GM12878 (cell line): ENCODE measurements at regions not wholly inside any gene's neighbourhood (a gene's known extent, or its start where the extent isn't known, plus 50 kb on each side); places are given as distances from the start of the nearest gene placed in this dataset.

ENCODE experiments used
- ATAC-seq: fragments of 200-7000 bp; cut with Tn5 transposase; 3 replicates; pipeline ENCODE4 v1.9.1; 2020; ENCODE audit warnings: mild to moderate bottlenecking, moderate library complexity
- BruUV-seq: library from RNA; stranded (reverse); fragments of 400-500 nt; replicated peaks from 2 replicates; lab custom pipeline; 2021; lab: Mats Ljungman, UMichigan
- CTCF ChIA-PET: fragments of 300-600 bp; sonication (Branson Sonifier 250); formaldehyde crosslinking; extraction: SDS; loops from one replicate; lab custom pipeline; 2021; ENCODE audit warnings: inconsistent platforms; lab: Yijun Ruan, JAX
- POLR2A ChIA-PET: fragments of 350-600 bp; formaldehyde crosslinking; extraction: SDS; loops from one replicate; lab custom pipeline; 2021; ENCODE audit warnings: inconsistent platforms; lab: Charles Lee
- RAD21 ChIA-PET: fragments of 300-600 bp; sonication (Branson Sonifier 250); formaldehyde crosslinking; loops from one replicate; lab custom pipeline; 2023; ENCODE audit warnings: antibody characterized with exemption; ENCODE audit not compliant: unreplicated experiment; lab: Charles Lee
- SMC1A ChIA-PET: fragments of 300-600 bp; sonication (Branson Sonifier 250); formaldehyde crosslinking; loops from one replicate; lab custom pipeline; 2023; ENCODE audit not compliant: unreplicated experiment, uncharacterized antibody; lab: Charles Lee
- DNase-seq: peaks from one replicate; pipeline ENCODE4 v3.0.0-alpha.2; 2011; ENCODE audit warnings: low read depth, low spot score
- FAIRE-seq: peaks from 3 replicates; lab custom pipeline; 2011; peaks lifted over from hg19 to GRCh38; lab: Jason Lieb, UNC
- H2AFZ ChIP-seq: 2 replicates; pipeline ENCODE4 v1.6.0; 2011; ENCODE audit warnings: low read depth, low read length, control low read depth; ENCODE audit not compliant: control insufficient read depth
- H3K27ac ChIP-seq: 2 replicates; pipeline ENCODE4 v1.5.1; 2011; ENCODE audit warnings: control low read depth; ENCODE audit not compliant: control insufficient read depth, insufficient read depth
- H3K27me3 ChIP-seq, 2 experiments: replicated peaks in 1 of 2; 2 replicates each; pipeline versions ENCODE4 v1.6.0 to v1.6.1; 2011; ENCODE audit warnings: low read length in 1 of 2; ENCODE audit not compliant: control insufficient read depth in 2 of 2, insufficient read depth in 2 of 2
- H3K36me3 ChIP-seq, 2 experiments: 2 replicates each; pipeline ENCODE4 v1.5.1; 2011; ENCODE audit warnings: low read length in 1 of 2; ENCODE audit not compliant: control insufficient read depth in 2 of 2, insufficient read depth in 2 of 2
- H3K4me1 ChIP-seq: 2 replicates; pipeline ENCODE4 v1.6.1; 2011; ENCODE audit warnings: mild to moderate bottlenecking, low read length, moderate library complexity, mixed read lengths; ENCODE audit not compliant: control insufficient read depth, insufficient read depth
- H3K4me2 ChIP-seq: 2 replicates; pipeline ENCODE4 v1.6.0; 2011; ENCODE audit warnings: control low read depth; ENCODE audit not compliant: control insufficient read depth, insufficient read depth
- H3K4me3 ChIP-seq: fragments of 200-600 bp; sonication (generic); 2 replicates; pipeline ENCODE4 v1.5.1; 2016
- H3K79me2 ChIP-seq: 2 replicates; pipeline ENCODE4 v1.6.0; 2011; ENCODE audit warnings: low read length; ENCODE audit not compliant: control insufficient read depth, insufficient read depth
- H3K9ac ChIP-seq: 2 replicates; pipeline ENCODE4 v1.8.0; 2011; ENCODE audit warnings: low read length, control low read depth, mixed read lengths; ENCODE audit not compliant: control insufficient read depth, insufficient read depth
- H3K9me3 ChIP-seq: replicated peaks from 3 replicates; pipeline ENCODE4 v1.5.1; 2011; ENCODE audit warnings: mild to moderate bottlenecking, low read length; ENCODE audit not compliant: control insufficient read depth, insufficient read depth
- H4K20me1 ChIP-seq: 2 replicates; pipeline ENCODE4 v1.6.0; 2011; ENCODE audit not compliant: control insufficient read depth, insufficient read depth
- BHLHE40 ChIP-seq, 2 experiments: fragments of 450-650 bp in 1 of 2; IDR thresholded peaks; 2 replicates each; pipeline ENCODE4 v1.6.1; 2011 to 2017; ENCODE audit warnings: low read depth in 2 of 2, borderline replicate concordance in 1 of 2, improper control_type of control experiment in 1 of 2, low read length in 1 of 2, mild to moderate bottlenecking in 1 of 2
- CEBPB ChIP-seq, 2 experiments: fragments of 150-350 bp in 1 of 2; IDR thresholded peaks; 2 replicates each; pipeline ENCODE4 v1.6.1; 2012 to 2014; ENCODE audit warnings: low read depth in 2 of 2, low read length in 2 of 2, borderline replicate concordance in 1 of 2, inconsistent platforms in 1 of 2
- CHD1 ChIP-seq: IDR thresholded peaks from 2 replicates; pipeline ENCODE4 v1.6.1; 2012; ENCODE audit warnings: low read depth, low read length, improper control_type of control experiment
- ESRRA ChIP-seq: IDR thresholded peaks from 2 replicates; pipeline ENCODE4 v1.6.1; 2012; ENCODE audit warnings: mild to moderate bottlenecking, low read length, improper control_type of control experiment
- NBN ChIP-seq: fragments of 450-650 bp; IDR thresholded peaks from 2 replicates; pipeline ENCODE4 v1.6.1; 2016
- PAX5 ChIP-seq: IDR thresholded peaks from 2 replicates; pipeline ENCODE4 v1.6.1; 2011; ENCODE audit warnings: low read depth, low read length, borderline replicate concordance
- POLR2AphosphoS2 ChIP-seq: IDR thresholded peaks from 2 replicates; pipeline ENCODE4 v1.6.1; 2011; ENCODE audit warnings: low read depth, mild to moderate bottlenecking, low read length, improper control_type of control experiment, moderate library complexity
- SREBF1 ChIP-seq: IDR thresholded peaks from 2 replicates; pipeline ENCODE4 v1.6.1; 2012; ENCODE audit warnings: mild to moderate bottlenecking, low read length
- TARDBP ChIP-seq: IDR thresholded peaks from 2 replicates; pipeline ENCODE4 v1.6.1; 2016; ENCODE audit warnings: borderline replicate concordance
- TCF3 ChIP-seq: IDR thresholded peaks from 2 replicates; pipeline ENCODE4 v1.6.1; 2012; ENCODE audit warnings: low read depth, mild to moderate bottlenecking, low read length, borderline replicate concordance; ENCODE audit not compliant: insufficient read depth
- ZNF217 ChIP-seq: fragments of 450-650 bp; IDR thresholded peaks from 2 replicates; pipeline ENCODE4 v1.6.1; 2017; ENCODE audit warnings: antibody characterized with exemption, mild to moderate bottlenecking
- ZNF622 ChIP-seq: fragments of 450-650 bp; IDR thresholded peaks from 2 replicates; pipeline ENCODE4 v1.6.1; 2017; ENCODE audit warnings: mild to moderate bottlenecking, inconsistent platforms
- WGBS: methylation state at CpG from one replicate; pipeline ENCODE4 v1.1.6; 2016; ENCODE audit warnings: low lambda C conversion rate; ENCODE audit not compliant: insufficient replicate concordance, insufficient coverage; ENCODE audit errors: missing lambda C conversion rate; 5-methylcytosine and 5-hydroxymethylcytosine counted together
- in situ Hi-C: fragments of 300-500 bp; cut with MboI; formaldehyde crosslinking; loops from 9 replicates; pipeline ENCODE4 v1.14.3; 2018; ENCODE audit warnings: mixed read lengths
- intact Hi-C: fragments of 100-400 bp; cut with micrococcal nuclease; formaldehyde crosslinking; loops from one replicate; pipeline ENCODE4 v1.14.2; 2022; ENCODE audit not compliant: unreplicated experiment
- TF ChIP-seq, protein P1 (sequence below): IDR thresholded peaks from 2 replicates; pipeline ENCODE4 v1.6.1; 2011; ENCODE audit warnings: borderline replicate concordance, low read depth, mild to moderate bottlenecking, moderate library complexity, low read length; ENCODE audit not compliant: insufficient read depth, poor library complexity, severe bottlenecking
- TF ChIP-seq, protein P2 (sequence below): fragments of 450-650 bp; IDR thresholded peaks from 2 replicates; pipeline ENCODE4 v1.6.1; 2017; ENCODE audit warnings: antibody characterized with exemption, mild to moderate bottlenecking, moderate library complexity
- TF ChIP-seq, protein P3 (sequence below): fragments of 450-650 bp; IDR thresholded peaks from 2 replicates; pipeline ENCODE4 v1.6.1; 2016; ENCODE audit warnings: mild to moderate bottlenecking
- TF ChIP-seq, protein P4 (sequence below): IDR thresholded peaks from 2 replicates; pipeline ENCODE4 v1.6.1; 2012; ENCODE audit warnings: low read depth, low read length, improper control_type of control experiment
- TF ChIP-seq, protein P5 (sequence below): IDR thresholded peaks from 2 replicates; pipeline ENCODE4 v1.6.1; 2012; ENCODE audit warnings: low read depth, low read length, improper control_type of control experiment

DNA sequence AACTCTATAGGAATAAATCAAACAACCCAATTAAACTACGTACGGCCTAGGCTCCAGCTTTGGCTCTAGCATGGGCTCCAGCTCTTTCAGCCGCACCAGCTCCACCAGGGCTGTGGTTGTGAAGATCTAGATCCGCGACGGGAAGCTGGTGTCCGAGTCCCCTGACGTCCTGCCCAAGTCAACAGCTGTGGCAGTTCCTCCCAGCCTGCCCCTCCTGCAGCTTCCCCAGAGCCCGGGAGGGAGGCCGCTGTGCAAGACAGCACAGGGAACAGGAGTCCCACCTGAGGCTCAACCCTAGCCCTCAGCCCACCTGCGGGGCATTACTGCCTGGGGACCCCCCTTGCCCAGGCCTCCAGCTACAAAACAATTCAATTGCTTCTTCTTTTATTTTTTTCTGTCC lies 2680.3 kb downstream of the PCDH7 start (continued):
- TF ChIP-seq SREBF1, result no peak
- TF ChIP-seq CHD1, result no peak
- TF ChIP-seq, protein P1, sequence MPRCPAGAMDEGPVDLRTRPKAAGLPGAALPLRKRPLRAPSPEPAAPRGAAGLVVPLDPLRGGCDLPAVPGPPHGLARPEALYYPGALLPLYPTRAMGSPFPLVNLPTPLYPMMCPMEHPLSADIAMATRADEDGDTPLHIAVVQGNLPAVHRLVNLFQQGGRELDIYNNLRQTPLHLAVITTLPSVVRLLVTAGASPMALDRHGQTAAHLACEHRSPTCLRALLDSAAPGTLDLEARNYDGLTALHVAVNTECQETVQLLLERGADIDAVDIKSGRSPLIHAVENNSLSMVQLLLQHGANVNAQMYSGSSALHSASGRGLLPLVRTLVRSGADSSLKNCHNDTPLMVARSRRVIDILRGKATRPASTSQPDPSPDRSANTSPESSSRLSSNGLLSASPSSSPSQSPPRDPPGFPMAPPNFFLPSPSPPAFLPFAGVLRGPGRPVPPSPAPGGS, result no peak
- TF ChIP-seq, protein P2, sequence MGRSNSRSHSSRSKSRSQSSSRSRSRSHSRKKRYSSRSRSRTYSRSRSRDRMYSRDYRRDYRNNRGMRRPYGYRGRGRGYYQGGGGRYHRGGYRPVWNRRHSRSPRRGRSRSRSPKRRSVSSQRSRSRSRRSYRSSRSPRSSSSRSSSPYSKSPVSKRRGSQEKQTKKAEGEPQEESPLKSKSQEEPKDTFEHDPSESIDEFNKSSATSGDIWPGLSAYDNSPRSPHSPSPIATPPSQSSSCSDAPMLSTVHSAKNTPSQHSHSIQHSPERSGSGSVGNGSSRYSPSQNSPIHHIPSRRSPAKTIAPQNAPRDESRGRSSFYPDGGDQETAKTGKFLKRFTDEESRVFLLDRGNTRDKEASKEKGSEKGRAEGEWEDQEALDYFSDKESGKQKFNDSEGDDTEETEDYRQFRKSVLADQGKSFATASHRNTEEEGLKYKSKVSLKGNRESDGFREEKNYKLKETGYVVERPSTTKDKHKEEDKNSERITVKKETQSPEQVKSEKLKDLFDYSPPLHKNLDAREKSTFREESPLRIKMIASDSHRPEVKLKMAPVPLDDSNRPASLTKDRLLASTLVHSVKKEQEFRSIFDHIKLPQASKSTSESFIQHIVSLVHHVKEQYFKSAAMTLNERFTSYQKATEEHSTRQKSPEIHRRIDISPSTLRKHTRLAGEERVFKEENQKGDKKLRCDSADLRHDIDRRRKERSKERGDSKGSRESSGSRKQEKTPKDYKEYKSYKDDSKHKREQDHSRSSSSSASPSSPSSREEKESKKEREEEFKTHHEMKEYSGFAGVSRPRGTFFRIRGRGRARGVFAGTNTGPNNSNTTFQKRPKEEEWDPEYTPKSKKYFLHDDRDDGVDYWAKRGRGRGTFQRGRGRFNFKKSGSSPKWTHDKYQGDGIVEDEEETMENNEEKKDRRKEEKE, result no peak
- no peak for TF ChIP-seq NBN
- no peak for TF ChIP-seq TCF3

DNA sequence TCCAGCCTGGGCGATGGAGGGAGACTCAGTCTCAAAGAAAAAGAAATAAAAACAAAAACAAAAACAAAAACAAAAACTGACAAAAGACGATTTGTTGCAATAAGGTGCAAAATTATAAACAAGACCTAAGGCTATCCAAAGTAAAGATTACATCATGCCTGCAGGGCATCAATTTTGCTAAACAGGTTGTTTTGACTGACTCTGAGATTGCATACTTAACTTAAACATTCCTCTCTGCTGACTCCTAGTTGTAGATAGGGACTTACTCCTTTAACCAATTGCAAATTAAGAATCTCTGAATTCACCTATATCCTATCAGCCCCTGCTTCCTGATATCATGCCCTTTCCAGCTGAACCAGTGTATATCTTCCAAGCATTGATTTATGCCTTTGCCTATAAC lies 2687.3 kb downstream of the PCDH7 start:
- no peak overlapping the region for H3K9ac ChIP-seq
- BruUV-seq, result no TSS peak
- ATAC-seq, result no peak
- ChIA-PET RAD21 (no interaction called here), SMC1A (no interaction called here), CTCF (no interaction called here), POLR2A (no interaction called here)
- no peak overlapping the region for H3K27ac ChIP-seq
- H4K20me1 ChIP-seq, result no peaks in the 10 kb centered on the region
- no peaks in the 10 kb centered on the region for H3K4me1 ChIP-seq
- DNase-seq, result no peak
- no peak for FAIRE-seq
- no peaks in the 10 kb centered on the region for H3K79me2 ChIP-seq
- no peak overlapping the region for H2AFZ ChIP-seq
- no peaks in the 10 kb centered on the region for H3K9me3 ChIP-seq
- H3K4me2 ChIP-seq, result no peak overlapping the region
- H3K4me3 ChIP-seq, result no peak overlapping the region
- in situ Hi-C loops, result no loop called here
- intact Hi-C loops, result no loop called here
- no peaks in the 10 kb centered on the region for H3K27me3 ChIP-seq
- H3K36me3 ChIP-seq, result no peaks in the 10 kb centered on the region
- WGBS, result 15% methylated on average over 2 of the region's 2 CpGs
- TF ChIP-seq PAX5 (no peak), TARDBP (no peak), ESRRA (no peak), BHLHE40 (IDR thresholded peaks at IDR 0.05; ENCODE audit: borderline replicate concordance in 1 of 2, low read depth in 2 of 2, low read length in 1 of 2) (no peak), CEBPB (IDR thresholded peaks at IDR 0.05; ENCODE audit: borderline replicate concordance in 1 of 2, low read depth in 2 of 2, low read length in 2 of 2) (no peak), ZNF622 (no peak), ZNF217 (no peak), POLR2AphosphoS2 (no peak)
- TF ChIP-seq, protein P3, sequence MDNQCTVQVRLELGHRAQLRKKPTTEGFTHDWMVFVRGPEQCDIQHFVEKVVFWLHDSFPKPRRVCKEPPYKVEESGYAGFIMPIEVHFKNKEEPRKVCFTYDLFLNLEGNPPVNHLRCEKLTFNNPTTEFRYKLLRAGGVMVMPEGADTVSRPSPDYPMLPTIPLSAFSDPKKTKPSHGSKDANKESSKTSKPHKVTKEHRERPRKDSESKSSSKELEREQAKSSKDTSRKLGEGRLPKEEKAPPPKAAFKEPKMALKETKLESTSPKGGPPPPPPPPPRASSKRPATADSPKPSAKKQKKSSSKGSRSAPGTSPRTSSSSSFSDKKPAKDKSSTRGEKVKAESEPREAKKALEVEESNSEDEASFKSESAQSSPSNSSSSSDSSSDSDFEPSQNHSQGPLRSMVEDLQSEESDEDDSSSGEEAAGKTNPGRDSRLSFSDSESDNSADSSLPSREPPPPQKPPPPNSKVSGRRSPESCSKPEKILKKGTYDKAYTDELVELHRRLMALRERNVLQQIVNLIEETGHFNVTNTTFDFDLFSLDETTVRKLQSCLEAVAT, result no peak
- TF ChIP-seq, protein P4, sequence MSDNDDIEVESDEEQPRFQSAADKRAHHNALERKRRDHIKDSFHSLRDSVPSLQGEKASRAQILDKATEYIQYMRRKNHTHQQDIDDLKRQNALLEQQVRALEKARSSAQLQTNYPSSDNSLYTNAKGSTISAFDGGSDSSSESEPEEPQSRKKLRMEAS, result no peak
- TF ChIP-seq, protein P5, sequence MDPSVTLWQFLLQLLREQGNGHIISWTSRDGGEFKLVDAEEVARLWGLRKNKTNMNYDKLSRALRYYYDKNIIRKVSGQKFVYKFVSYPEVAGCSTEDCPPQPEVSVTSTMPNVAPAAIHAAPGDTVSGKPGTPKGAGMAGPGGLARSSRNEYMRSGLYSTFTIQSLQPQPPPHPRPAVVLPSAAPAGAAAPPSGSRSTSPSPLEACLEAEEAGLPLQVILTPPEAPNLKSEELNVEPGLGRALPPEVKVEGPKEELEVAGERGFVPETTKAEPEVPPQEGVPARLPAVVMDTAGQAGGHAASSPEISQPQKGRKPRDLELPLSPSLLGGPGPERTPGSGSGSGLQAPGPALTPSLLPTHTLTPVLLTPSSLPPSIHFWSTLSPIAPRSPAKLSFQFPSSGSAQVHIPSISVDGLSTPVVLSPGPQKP, result no peak
